AG04450 (cell line): ENCODE measurements at regions not wholly inside any gene's neighbourhood (a gene's known extent, or its start where the extent isn't known, plus 50 kb on each side); places are given as distances from the start of the nearest gene placed in this dataset.

Source experiments
- CTCF ChIA-PET: fragments of 300-600, 350-600 bp; formaldehyde crosslinking; extraction: SDS; loops from one replicate; lab custom pipeline; 2022; ENCODE audit warnings: antibody characterized with exemption, inconsistent platforms; lab: Charles Lee
- POLR2A ChIA-PET: fragments of 350-600 bp; formaldehyde crosslinking; extraction: SDS; loops from one replicate; lab custom pipeline; 2021; ENCODE audit warnings: antibody characterized with exemption, inconsistent platforms; lab: Yijun Ruan, JAX
- DNase-seq: peaks from one replicate; pipeline ENCODE4 v3.0.0-alpha.2; 2011; ENCODE audit warnings: low read depth, low spot score
- H3K27ac ChIP-seq: one replicate; pipeline ENCODE4 v1.5.1; 2012; ENCODE audit warnings: low read depth, low read length, control low read depth
- H3K27me3 ChIP-seq: one replicate; pipeline ENCODE4 v1.6.0; 2012; ENCODE audit warnings: low read length; ENCODE audit not compliant: control insufficient read depth, insufficient read depth
- H3K4me3 ChIP-seq: 2 replicates; pipeline ENCODE4 v1.5.1; 2011; ENCODE audit warnings: mild to moderate bottlenecking, low read depth, low read length, control low read depth
- H3K9me3 ChIP-seq: 2 replicates; pipeline ENCODE4 v1.5.1; 2012; ENCODE audit warnings: low read length; ENCODE audit not compliant: control insufficient read depth, insufficient read depth
- TF ChIP-seq, protein P1 (sequence below): IDR thresholded peaks from 2 replicates; pipeline ENCODE4 v1.5.1; 2011; ENCODE audit warnings: low read depth, low read length, control low read depth, inconsistent platforms

DNA sequence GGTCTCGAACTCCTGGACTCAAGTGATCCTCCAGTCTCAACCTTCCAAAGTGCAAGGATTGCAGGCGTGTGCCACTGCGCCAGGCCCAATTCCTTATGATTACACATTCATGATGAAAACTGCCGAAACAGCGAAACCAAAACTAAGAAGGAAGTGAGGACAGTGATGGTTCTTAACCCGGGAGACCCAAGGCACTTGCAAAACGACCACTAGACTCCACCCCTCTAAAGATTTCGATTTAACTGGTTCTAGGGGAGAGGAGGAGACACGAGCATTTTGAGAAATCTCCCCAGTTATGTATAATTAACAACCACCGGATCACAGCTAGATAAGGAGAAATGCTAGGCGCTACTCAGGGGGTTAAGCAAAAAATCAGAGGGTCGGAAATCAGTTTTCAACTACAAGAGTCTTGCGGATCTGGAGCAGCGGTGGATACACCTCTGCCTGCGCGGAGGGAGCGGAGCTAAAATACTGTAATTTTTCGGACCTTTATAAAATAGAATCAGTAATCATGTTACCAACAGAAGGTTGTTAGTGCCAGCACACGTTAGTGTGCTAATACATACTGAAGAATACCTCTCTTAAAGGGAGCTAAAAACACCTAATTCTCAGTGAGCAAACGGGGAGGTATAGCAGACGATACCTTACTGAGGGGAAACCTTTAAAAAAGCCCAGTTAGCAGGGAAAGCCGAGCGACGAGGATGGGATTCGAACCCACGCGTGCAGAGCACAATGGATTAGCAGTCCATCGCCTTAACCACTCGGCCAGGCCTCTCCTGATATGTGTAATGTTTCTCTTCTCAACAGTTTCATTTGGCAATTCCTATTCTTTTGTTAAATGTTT lies 60.0 kb upstream of the BTN3A2 start:
- no peak for DNase-seq
- TF ChIP-seq, protein P1, sequence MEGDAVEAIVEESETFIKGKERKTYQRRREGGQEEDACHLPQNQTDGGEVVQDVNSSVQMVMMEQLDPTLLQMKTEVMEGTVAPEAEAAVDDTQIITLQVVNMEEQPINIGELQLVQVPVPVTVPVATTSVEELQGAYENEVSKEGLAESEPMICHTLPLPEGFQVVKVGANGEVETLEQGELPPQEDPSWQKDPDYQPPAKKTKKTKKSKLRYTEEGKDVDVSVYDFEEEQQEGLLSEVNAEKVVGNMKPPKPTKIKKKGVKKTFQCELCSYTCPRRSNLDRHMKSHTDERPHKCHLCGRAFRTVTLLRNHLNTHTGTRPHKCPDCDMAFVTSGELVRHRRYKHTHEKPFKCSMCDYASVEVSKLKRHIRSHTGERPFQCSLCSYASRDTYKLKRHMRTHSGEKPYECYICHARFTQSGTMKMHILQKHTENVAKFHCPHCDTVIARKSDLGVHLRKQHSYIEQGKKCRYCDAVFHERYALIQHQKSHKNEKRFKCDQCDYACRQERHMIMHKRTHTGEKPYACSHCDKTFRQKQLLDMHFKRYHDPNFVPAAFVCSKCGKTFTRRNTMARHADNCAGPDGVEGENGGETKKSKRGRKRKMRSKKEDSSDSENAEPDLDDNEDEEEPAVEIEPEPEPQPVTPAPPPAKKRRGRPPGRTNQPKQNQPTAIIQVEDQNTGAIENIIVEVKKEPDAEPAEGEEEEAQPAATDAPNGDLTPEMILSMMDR: no peak
- Histone ChIP-seq H3K27me3 (no peaks in the 10 kb centered on the region), H3K4me3 (peak overlapping the region; percentile 57), H3K9me3 (no peaks in the 10 kb centered on the region), H3K27ac (peak overlapping the region; percentile 79)
- ChIA-PET CTCF (no interaction called here), POLR2A (interaction anchor here (0.5 to 1.2 kb wide), 3 partner anchors 16 to 233 kb away, joined by 3 to 4 read pairs (median 3); no protein-coding TSS in a partner anchor)

DNA sequence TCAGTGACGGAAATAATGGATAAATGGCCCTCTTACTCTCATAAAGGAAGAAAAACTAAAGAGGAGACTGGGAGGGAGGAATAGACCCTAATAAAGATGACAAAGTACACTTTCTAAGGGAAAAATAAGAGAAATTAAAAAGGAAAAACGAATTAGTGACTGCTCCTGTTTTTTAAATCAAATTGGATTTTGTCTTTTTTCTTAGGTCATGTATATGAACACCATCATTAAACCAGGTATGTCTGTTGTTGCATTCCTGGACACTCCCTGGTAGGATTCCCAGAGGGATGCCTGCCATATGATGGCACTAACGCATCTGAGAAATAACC lies 59.4 kb upstream of the BTN3A2 start:
- POLR2A ChIA-PET: interaction anchor here (0.8 kb wide), 1 partner anchor 232 kb away, joined by 3 read pairs; no protein-coding TSS in a partner anchor
- no peak overlapping the region for H3K4me3 ChIP-seq
- TF ChIP-seq, protein P1: no peak

DNA sequence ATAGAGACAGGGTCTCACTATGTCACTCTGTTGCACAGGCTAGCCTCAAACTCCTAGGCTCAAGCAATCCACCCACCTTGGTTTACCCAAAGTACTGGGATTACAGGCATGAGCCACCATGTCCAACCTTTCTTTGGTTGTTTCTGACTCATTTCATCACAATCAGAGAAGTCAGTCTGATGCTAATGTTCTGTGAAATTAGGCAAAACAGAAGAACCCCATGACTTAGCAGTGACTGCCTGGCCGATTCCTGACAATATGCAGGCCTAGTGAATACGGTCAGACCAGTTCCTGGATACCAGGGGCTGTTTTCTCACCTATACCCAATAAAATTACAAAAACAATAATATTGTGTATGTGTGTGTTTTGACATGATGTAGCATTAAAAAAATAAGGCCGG lies 58.8 kb upstream of the BTN3A2 start:
- H3K9me3 ChIP-seq: no peaks in the 10 kb centered on the region
- DNase-seq: no peak
- no peak overlapping the region for H3K4me3 ChIP-seq
- POLR2A ChIA-PET: no interaction called here
- H3K27me3 ChIP-seq: no peaks in the 10 kb centered on the region
- no peak overlapping the region for H3K27ac ChIP-seq
- CTCF ChIA-PET: no interaction called here
- TF ChIP-seq, protein P1: no peak

More for the DNA sequence above, 59.4 kb upstream of the BTN3A2 start:
- no peak for DNase-seq
- H3K27ac ChIP-seq: no peak overlapping the region
- H3K9me3 ChIP-seq: no peaks in the 10 kb centered on the region
- no peaks in the 10 kb centered on the region for H3K27me3 ChIP-seq
- CTCF ChIA-PET: no interaction called here

DNA sequence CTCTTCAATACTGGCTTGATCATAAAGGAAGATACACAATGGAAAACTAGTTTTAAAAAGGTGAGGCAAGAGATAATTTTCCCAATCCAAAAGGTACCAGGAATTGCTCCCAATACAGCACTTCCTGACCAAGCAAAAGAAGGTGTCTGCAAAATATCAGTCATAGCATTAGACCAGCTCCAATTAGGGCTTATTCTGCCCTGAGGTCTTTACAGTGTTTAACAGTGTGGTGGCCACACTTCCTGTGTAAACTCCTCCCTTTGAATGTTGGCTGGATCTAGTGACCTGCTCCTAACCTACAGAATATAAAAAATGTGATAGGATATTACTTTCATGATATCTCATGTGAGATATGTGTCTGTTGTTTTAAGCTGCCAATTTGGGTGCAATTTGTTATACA lies 57.1 kb upstream of the BTN3A2 start:
- no peak overlapping the region for H3K4me3 ChIP-seq
- CTCF ChIA-PET: no interaction called here
- POLR2A ChIA-PET: no interaction called here

More for the DNA sequence above, 57.1 kb upstream of the BTN3A2 start:
- Histone ChIP-seq H3K27ac (no peak overlapping the region), H3K9me3 (no peaks in the 10 kb centered on the region), H3K27me3 (no peaks in the 10 kb centered on the region)
- no peak for DNase-seq
- TF ChIP-seq, protein P1: no peak
